Cerebellar nuclear complex (tissue), 1 donor: ENCODE measurements at regions not wholly inside any gene's neighbourhood (a gene's known extent, or its start where the extent isn't known, plus 50 kb on each side); places are given as distances from the start of the nearest gene placed in this dataset.
"Not testable (repeated sequence)": the region's sequence is repeated elsewhere in the genome, so short reads cannot be mapped to it uniquely, and the experiment has no call there.

Experiments used
- DNase-seq, 2 experiments: peaks; one replicate each; lab custom pipeline; 2025; lab: John Stamatoyannopoulos, UW

GRCh38 chr20:7792150-7792869 is 147.9 kb downstream of the HAO1 start:
- no peak for DNase-seq

- DNase-seq: no peak
These were observed 142.1 kb downstream of the HAO1 start for GRCh38 chr20:7798176-7798575.

- DNase-seq: no peak
These were observed 140.4 kb downstream of the HAO1 start for GRCh38 chr20:7799862-7800261.

- DNase-seq: not testable (repeated sequence)
These were observed 136.7 kb downstream of the HAO1 start for GRCh38 chr20:7803411-7804151.

GRCh38 chr20:7806831-7807230 is 133.4 kb downstream of the HAO1 start:
- DNase-seq: no peak

GRCh38 chr20:7817286-7817685 is 123.0 kb downstream of the HAO1 start:
- DNase-seq: no peak

- DNase-seq: no peak
These were observed 121.8 kb downstream of the HAO1 start for GRCh38 chr20:7818477-7818876.

- DNase-seq: no peak
These were observed 119.4 kb downstream of the HAO1 start for GRCh38 chr20:7820897-7821296.

- no peak for DNase-seq
These were observed 117.5 kb downstream of the HAO1 start for GRCh38 chr20:7822772-7823171.

- DNase-seq: no peak
These were observed 111.8 kb downstream of the HAO1 start for GRCh38 chr20:7828437-7828836.

- no peak for DNase-seq
These were observed 111.2 kb downstream of the HAO1 start for GRCh38 chr20:7829031-7829430.

GRCh38 chr20:7829776-7830175 is 110.5 kb downstream of the HAO1 start:
- no peak for DNase-seq
